HG03103 (cell line): ENCODE measurements at regions not wholly inside any gene's neighbourhood (a gene's known extent, or its start where the extent isn't known, plus 50 kb on each side); places are given as distances from the start of the nearest gene placed in this dataset.

Experiments
- ATAC-seq: cut with Tn5 transposase; IDR thresholded peaks from one replicate; pipeline ENCODE4 v1.9.1; 2021; ENCODE audit warnings: low read depth; ENCODE audit not compliant: unreplicated experiment

DNA sequence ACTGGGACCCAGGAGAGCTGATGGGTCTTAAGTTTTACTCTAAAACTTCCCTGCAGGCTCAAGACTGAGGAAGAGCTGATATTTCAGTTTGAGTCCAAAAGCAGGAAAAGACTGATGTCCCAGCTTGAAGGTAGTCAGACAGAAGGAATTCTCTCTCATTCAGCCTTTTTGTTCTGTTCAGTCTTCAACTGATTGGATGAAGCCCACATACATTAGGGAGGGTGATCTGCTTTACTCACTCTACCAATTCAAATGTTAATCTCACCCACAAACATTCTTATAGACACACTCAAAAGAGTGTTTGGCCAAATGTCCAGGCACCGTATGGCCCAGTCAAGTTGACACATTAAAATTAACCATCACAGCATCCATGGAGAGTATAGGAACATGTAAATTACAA lies 173.5 kb downstream of the KCNRG start:
- ATAC-seq, result no peak

DNA sequence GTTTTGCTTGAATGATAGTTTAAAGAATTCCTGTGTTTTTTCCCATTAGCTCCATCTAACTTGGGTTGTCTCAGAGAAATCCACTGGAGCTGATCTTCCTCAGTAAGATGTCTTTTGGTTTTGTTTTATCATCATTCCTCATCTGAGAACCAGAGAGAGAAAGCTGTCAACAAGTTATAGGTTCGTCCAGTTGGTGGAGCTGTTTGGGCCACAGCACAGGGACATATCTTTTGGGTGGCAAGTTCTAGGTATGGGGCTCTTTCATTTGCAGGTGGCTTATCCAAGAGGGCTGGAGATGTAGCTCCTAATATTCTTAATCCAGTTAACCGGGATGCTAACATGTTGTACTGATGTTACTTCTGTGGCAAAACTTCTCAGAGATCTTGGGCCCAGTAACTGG lies 174.2 kb downstream of the KCNRG start:
- no peak for ATAC-seq

DNA sequence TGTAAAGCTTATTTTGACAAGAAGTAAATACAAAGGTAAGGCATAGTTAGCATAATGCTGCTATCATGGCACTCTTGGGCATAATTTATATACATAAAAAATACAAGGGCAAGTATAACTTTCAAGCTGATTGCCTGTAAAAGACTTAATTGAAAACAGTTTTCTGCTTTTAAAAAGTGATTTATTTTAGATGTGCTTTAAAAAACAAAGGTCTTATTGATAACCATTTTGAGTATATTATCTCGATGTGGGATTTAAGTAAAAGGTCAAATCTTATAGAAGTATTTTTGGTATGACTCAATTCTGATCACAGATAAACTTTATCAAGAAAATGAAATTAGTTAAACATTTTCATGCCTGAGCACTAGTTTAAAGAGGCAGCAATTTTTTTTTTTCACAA lies 175.8 kb downstream of the KCNRG start:
- ATAC-seq, result no peak

DNA sequence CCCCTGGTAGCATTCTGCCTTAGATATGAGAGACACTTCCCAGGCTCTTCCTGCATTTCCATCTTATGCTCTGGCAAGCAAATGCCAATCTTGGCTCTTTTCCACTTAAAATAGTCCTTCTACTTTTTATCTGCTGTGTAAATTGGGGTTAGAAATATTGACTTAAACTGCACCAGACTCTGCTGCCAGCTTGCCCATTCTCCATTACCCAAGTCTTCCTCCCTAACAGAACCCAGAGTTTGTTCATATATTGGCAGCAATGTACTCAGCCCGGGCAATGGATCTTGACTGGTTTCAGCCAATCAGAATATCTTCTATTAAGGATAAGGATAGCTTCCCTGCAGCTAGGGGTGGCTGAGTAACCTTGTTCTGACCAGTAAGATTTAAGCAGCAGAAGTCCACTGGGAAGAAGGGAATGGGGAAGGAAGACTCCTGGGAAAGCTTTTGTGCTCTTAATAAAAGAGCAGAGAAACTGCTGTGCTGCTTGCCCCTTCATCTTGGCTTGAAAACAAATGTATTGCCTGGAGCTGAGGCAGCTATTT lies 177.1 kb downstream of the KCNRG start:
- ATAC-seq, result no peak

DNA sequence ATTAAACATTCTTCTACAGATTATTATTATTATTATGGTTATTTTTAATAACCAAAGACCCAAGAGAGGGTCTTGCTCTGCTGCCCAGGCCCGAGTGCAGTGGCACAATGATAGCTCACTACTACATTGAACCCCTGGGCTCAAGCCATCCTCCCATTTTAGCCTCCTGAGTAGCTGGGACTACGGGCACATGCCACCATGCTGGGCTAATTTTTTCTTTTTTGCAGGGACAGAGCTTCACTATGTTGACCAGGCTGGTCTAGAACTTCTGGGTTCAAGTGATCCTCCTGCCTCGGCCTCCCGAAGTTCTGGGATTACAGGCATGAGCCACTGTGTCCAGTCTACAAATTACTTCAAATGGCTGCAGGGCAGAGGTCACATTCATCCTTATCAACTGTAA lies 179.8 kb downstream of the KCNRG start:
- no peak for ATAC-seq

DNA sequence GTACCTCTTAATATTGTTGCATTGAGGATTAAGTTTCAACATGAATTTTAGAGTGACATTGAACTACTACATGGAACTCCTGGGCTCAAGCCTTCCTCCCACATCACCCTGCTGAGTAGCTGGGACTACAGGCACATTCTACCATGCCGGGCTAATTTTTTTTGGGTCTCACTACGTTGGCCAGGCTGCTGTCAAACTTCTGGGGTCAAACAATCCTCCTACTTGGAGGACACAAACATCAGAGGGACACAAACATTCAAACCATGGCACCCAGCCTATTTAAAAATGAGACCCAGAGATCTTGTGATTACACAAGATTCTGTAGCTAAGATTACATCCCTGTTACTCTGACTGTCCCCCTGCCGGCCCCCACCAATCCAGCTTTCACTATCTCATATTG lies 180.9 kb downstream of the KCNRG start:
- ATAC-seq, result no peak

DNA sequence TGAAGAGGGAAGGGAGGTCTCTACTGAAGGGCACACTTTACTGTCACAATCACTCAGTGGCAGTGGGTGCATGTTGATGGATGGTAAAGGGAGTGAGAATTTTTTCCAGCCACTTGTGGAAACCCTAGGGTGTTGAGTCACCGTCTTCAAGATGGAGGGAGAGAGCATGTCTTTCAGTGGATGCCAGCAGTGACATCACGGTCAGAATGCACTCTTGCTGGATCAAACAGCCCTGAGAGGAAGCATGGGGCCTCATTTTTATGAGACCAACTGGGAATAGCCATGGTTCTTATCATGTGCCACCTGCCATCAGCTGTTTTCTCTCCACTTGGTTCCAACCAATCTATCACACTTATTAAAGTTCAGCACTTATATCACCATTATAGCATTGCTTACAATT lies 182.5 kb downstream of the KCNRG start:
- no peak for ATAC-seq

DNA sequence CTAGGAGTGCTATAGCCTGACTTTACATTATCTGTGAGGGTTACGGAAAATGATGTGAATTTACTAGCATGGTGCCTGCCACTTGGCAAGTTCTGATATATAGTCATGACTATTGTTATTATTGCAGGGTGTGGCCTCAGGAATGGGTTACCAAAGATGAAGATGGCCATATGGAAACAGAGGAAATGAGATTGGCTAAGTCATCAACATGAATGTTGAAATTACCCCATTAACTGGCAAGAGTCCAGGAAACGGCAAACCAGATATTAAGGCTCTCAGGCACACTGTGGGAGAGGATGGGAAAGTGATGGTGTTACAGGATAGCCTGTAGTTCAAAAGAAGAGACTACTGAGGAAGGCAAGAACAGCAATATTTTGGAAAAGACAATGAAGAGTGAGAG lies 183.3 kb downstream of the KCNRG start:
- ATAC-seq, result no peak

DNA sequence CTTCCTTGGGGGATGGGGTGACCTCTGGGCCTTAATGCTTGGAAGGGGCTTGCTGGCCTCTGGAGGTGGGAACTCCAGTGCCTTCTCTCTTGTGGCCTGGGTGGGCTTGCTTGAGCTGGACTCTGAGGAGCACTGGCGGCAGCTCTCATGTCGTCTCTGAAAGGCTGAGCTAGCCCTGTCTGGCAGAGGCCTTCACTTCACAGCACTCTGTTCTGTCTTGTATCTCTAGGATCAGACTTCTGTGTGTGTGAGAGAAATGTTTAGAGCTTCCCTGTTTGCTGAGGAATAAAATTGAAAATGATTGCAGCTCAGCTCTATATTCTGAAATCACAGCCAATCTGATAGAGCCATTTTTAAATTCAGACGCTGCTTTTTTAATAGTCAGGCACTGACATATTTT lies 185.3 kb downstream of the KCNRG start:
- ATAC-seq, result no peak

DNA sequence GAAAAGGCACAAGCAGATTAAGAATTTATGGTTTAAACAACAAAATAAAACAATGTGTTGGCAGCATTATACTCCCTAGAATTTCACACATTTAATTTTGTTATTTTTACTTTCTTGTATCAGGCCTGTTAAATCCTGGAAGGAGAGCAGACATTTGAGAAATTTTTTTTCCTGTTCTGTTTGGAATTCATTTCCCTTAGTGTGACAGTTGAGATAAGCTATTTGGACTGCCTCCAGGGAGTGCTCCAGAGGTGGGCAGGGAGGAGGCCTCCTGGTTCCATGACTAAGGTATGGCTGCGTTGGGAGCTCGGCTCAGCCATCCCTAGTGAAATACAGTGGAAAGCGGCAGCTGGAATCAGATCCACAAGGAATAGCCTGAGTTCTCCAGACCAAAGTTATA lies 185.7 kb downstream of the KCNRG start:
- no peak for ATAC-seq

DNA sequence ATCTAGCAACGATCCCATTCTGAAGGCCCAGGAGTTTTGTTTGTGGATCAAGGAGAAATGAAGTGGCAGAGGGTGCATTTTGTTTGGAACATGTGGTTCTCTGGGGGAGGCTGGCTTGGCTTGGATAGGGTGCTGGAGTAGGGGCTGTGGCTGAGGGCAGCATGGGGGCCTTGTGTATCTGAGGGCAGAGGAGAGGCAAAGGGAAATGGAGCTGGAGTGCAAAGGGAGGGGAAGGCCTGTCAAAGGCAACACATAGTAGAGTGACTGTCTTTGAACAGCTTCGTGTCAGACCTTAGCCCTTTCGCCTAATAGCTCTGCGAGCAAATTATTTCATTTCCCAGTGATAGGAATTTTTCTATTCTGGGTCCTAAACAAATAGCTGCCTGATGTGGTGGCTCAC lies 187.2 kb downstream of the KCNRG start:
- no peak for ATAC-seq

DNA sequence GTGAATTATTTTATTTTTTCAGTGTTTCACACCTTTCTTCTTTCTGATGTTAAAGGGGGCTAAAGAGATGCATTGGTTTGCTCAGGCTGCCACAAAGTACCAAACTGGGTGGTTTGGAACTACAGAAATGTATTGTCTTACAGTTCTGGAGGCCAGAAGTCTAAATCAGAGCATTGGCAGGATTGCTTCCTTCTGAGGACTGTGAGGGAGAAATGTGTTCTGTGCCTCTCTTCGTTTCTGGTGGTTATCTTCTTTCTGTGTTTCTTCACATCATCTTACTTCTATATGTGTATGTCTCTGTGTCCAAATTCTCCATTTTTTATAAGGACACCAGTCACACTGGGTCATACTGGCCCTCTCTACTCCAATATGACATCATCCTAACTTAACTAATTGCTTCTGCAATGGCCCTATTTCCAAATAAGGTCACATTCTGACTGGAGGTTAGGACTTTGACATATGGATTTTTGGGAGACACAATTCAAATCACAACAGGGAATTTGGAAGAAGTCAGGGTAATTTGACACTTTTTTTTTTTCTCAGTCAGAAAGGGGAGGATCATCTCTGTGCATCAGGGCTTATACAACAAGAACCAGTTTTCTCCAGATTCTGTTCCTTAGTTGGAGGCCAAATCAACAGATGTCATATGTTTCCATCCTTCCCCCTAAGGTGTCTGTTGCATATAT lies 188.2 kb downstream of the KCNRG start:
- no peak for ATAC-seq

DNA sequence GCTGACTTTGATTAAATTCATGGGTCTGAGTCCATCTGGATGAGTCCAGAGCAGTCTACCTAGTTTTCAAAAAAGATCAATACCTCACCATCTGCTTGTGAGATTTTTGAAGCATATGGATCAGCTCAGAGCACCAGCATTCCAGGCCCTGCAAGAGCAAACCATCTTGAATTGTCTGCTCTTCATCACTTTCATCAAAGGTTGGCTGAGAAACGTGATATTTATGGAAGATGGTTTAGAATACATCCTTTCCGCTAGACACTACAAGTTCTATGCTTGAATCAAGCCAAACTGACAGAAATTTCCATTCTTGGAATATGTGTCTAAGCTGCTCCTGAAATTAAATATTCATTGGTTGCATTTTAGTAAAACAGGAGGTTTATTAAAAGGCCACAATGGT lies 190.3 kb downstream of the KCNRG start:
- ATAC-seq, result no peak

DNA sequence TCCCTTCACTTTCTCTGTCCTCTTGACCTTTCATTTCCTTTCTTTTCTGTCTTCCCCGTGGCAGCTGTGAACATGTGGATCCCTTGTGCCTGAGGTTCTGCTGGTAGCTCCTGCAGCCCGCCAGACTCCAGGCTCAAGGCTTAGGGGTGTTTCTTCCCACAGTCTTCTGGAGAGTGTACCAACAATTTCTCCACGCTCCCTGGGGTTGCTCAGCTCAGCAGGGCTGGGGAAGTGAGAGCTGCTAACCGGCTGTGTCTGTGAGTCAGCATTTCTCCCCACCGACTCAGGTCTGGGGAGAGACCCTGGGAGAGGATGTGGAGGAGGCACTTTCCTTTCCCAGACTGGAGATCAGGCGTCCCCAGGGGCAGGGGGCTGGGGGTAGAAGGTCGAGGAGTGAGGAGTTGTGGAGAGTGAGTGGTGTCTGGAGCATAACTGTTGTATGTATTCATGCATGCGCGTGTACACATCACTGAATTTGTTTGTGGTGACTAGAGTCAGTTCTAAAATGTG lies 193.6 kb downstream of the KCNRG start:
- no peak for ATAC-seq

DNA sequence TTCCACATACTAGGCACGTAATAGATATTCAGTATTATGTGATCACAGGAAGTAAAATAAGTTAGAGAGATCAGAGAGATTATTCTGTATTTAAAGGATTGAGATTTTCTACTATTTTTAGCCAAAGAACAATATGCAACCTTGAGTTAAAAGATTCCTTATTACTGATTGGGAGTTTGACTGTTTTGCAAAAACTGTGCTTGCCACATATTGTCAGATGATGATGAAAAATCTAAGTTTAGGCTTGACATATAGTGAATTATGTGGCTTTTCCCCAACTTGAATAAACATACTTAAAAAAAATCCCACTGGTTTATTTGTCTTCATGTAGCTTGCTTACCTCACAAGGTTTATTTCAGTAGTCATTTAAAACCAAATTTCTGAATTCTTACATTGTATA lies 194.4 kb downstream of the KCNRG start:
- no peak for ATAC-seq

DNA sequence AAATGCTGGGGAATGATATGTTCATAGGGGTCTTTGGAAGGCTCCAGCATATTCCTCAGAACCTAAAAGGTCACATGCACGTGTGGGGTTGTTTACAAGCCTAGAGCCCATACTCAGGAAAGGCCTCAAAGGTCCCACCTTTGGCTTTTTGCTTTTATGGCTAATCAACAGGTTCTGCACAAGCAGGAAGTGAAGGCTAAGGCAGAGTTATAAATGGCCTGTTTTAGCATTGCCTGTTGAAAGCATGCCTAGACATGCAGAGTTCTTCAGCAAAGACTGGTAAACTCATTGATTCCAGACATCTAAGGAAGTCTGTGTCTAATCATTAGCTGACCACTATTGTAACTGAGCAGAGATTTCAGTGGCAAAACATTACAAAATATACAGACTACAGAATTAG lies 198.3 kb downstream of the KCNRG start:
- no peak for ATAC-seq

DNA sequence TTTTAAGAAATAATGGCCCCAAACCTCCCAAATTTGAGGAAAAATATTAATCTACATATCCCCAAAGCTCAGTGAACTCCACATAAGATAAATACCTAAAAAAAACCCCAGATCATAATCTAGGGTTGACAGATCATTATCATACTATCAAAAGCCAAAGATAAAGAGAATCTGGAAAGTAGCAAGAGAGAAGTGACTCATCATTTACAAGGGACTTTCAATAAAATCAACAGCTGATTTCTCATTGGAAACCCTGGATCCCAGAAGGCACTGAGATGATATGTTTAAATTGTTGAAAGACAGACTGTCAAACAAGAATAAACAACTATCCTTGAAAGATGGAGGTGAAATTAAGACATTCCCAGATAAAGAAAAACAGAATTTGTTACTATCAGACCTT lies 199.3 kb downstream of the KCNRG start:
- ATAC-seq, result no peak

DNA sequence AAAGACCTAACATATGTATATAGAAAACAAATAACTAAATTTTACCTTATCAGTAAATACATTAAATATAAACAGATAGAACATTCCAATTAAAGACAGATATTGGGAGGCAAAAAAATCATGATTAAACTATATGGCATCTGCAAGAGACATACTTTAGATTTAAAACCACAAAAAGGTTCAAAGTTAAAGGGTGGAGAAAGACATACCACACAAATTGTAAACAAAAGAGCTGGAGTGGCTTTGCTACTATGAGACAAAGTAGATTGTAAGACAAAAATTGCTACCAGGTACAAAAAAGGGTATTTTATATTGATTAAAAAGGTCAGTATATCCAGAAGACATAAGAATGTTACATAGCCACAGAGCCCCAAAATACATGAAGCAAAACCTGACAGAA lies 200.2 kb downstream of the KCNRG start:
- ATAC-seq, result no peak

DNA sequence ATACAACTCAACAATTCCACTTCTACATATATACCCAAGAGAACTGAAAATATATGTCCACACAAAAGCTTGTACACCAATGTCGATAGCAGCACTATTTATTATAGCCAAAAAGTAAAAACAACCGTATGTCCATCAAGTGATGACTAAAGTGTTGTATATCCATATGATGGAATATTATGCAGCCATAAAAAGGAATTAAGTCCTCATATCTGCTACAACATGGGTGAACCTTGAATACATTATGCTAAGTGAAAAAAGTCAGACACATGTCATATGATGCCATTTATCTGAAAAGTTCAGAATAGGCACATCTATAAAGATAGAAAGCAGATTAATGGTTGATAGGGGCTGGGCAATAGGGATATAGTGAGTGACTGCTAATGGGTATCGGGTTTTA lies 204.5 kb downstream of the KCNRG start:
- no peak for ATAC-seq

DNA sequence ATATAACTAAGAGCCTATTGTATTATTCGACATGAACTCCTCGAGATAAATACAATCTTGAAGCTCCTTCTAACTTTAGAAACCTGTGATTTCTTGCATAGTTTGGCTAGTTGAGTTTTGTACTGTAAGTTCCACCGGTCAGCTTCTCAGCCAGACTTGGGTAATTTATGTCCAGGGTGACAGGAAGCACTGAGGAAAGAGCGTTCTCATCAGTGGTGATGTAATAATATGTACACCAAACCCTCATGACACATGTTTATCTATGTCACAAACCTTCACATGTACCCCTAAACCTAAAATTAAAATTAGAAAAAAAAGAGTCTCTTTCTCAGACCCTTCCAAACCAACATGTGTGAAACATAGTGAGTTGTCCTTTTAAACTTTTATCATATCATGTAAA lies 205.7 kb downstream of the KCNRG start:
- no peak for ATAC-seq

DNA sequence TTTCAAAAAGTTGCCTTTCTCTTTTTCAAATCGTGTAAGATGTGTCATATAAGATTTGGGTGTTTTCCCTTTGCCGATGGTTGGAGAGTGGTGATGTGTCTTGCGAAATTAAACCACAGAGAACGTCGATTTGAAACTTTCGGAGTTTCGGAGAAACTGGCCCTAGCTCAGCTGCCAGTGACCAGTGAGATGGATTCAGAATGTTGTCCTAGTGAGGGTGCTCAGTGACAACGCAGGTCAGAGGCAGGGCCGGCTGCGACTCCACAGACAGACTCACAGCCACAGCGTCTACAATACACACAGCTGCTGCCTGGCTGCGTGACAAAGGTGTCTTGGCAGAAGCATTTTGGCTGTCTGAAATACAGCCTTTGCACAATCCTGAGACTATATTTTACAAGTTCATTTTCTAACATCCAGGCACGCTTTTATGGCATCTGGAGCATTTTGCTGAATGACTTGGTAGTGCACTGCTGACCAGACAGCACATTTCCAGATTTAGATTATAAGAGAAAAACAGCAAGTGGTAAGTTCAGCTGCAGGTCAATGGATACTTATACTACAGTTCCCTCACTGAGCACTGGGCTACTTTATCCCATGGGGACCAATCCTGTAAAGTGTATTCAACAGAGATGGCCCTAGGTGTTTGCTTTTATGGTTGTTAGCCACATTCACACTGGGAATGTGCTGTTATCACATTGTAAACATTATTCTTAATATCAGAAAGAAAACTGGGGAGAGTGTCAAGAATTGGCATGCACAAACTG lies 207.5 kb downstream of the KCNRG start:
- ATAC-seq, result no peak

DNA sequence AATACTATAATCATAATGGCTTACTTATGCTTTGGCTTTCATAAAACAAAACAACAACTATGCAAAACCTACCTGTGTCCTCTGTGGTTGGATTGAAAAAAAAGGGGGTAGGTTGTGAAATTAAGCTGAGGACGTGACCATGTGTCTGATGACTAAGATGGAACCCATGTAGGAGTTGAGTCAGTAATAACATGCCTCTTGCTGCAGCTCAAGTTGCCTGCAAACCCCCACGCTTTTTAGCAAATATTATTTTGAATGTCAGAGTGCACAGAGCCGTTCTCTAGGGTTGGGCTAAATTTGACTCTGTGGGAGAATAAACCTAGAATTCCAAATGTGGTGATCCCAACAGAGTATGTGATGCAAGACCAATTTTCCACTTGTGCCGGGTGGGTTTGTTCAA lies 209.3 kb downstream of the KCNRG start:
- peak; percentile 57 for ATAC-seq
